ENCODE measurements at regions not wholly inside any gene's neighbourhood (a gene's known extent, or its start where the extent isn't known, plus 50 kb on each side); places are given as distances from the start of the nearest gene placed in this dataset.
"Not testable (repeated sequence)": the region's sequence is repeated elsewhere in the genome, so short reads cannot be mapped to it uniquely, and the experiment has no call there.

DNA sequence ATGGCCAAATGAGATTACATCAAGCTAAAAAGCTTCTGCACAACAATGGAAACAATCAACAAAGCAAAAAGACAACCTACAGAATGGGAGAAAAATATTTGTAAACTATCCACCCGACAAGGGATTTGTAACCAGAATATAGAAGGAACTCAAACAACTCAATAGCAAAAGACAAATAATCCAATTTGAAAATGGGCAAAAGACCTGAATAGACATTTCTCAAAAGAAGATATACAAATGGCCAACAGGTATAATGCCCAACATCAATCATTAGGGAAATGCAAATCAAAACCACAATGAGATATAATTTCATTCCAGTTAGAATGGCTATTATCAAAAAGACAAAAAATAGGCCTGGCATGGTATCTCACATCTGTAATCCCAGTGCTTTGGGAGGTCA is 140.0 kb downstream of the GLUL start:
- Histone ChIP-seq H3K4me1 (ENCODE audit: insufficient read depth, low read length) (no peaks in the 10 kb centered on the region), H3K27me3 (ENCODE audit: insufficient read depth, low read length) (no peaks in the 10 kb centered on the region), H4K20me1 (ENCODE audit: insufficient read depth, low read length) (no peaks in the 10 kb centered on the region), H3K79me2 (ENCODE audit: insufficient read depth, low read length) (no peaks in the 10 kb centered on the region), H3K27ac (ENCODE audit: low read depth, low read length) (no peak overlapping the region), H3K4me2 (ENCODE audit: insufficient read depth, low read length) (no peak overlapping the region), H3K9me3 (ENCODE audit: low read depth, low read length) (no peaks in the 10 kb centered on the region), H2AFZ (ENCODE audit: low read length) (no peak overlapping the region), H3K4me3 (ENCODE audit: insufficient read depth, low read length) (no peak overlapping the region), H3K36me3 (ENCODE audit: insufficient read depth, low read length) (no peaks in the 10 kb centered on the region)
- DNase-seq (ENCODE audit: insufficient read length, low spot score, missing footprints) = no peak
- TF ChIP-seq, protein P1, sequence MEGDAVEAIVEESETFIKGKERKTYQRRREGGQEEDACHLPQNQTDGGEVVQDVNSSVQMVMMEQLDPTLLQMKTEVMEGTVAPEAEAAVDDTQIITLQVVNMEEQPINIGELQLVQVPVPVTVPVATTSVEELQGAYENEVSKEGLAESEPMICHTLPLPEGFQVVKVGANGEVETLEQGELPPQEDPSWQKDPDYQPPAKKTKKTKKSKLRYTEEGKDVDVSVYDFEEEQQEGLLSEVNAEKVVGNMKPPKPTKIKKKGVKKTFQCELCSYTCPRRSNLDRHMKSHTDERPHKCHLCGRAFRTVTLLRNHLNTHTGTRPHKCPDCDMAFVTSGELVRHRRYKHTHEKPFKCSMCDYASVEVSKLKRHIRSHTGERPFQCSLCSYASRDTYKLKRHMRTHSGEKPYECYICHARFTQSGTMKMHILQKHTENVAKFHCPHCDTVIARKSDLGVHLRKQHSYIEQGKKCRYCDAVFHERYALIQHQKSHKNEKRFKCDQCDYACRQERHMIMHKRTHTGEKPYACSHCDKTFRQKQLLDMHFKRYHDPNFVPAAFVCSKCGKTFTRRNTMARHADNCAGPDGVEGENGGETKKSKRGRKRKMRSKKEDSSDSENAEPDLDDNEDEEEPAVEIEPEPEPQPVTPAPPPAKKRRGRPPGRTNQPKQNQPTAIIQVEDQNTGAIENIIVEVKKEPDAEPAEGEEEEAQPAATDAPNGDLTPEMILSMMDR (IDR thresholded peaks at IDR 0.05; ENCODE audit: extremely low read depth, low read depth, low read length) = no peak

DNA sequence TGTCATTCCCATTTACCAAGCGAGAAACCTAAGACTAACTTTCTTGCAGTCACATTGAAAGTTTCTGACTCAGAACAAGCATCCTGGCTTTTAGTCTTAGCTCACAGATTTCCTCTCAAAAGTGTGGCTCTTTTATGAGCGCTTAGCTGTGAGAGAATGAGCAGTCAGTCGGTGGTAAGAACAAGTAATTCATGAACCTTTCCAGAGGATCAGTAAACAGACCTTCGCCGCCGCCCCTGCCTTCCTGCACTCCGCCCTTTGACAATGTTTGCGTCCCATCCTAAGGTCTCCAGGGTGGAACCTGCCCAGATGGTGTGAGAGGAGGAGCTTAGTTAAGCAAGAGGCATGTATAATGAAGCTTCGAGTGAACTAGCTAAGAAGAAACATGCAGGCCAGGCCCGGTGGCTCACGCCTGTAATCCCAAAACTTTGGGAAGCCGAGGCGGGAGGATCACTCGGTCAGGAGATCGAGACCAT is 142.4 kb downstream of the GLUL start:
- no peak overlapping the region for H2AFZ ChIP-seq (ENCODE audit: low read length)
- no peak overlapping the region for H3K27ac ChIP-seq (ENCODE audit: low read depth, low read length)
- H3K4me1 ChIP-seq (ENCODE audit: insufficient read depth, low read length) = no peaks in the 10 kb centered on the region
- no peaks in the 10 kb centered on the region for H4K20me1 ChIP-seq (ENCODE audit: insufficient read depth, low read length)
- H3K9me3 ChIP-seq (ENCODE audit: low read depth, low read length) = no peaks in the 10 kb centered on the region
- H3K79me2 ChIP-seq (ENCODE audit: insufficient read depth, low read length) = no peaks in the 10 kb centered on the region
- DNase-seq (ENCODE audit: insufficient read length, low spot score, missing footprints) = no peak
- TF ChIP-seq, protein P1 (IDR thresholded peaks at IDR 0.05; ENCODE audit: extremely low read depth, low read depth, low read length) = no peak
- no peaks in the 10 kb centered on the region for H3K27me3 ChIP-seq (ENCODE audit: insufficient read depth, low read length)
- no peak overlapping the region for H3K4me3 ChIP-seq (ENCODE audit: insufficient read depth, low read length)
- no peak overlapping the region for H3K4me2 ChIP-seq (ENCODE audit: insufficient read depth, low read length)
- no peaks in the 10 kb centered on the region for H3K36me3 ChIP-seq (ENCODE audit: insufficient read depth, low read length)

DNA sequence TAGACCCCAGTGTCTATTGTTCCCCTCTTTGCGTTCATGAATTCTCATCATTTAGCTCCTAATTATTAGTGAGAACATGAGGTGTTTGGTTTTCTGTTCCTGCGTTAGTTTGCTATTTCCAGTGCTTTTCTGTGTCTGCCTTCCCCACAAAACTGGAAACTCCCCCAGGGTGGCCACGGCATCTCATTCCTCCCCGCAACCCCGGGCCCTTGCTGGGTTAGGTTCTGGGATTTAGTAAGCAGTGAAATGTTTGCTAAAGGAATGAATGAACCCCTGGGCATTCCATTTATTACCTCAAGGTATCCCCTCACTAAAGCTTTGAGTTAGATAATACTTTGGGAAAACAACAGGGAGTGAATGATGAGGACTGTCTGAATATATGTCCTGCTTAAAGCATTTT is 142.9 kb downstream of the GLUL start:
- Histone ChIP-seq H3K27ac (ENCODE audit: low read depth, low read length) (no peak overlapping the region), H3K9me3 (ENCODE audit: low read depth, low read length) (no peaks in the 10 kb centered on the region), H3K4me1 (ENCODE audit: insufficient read depth, low read length) (no peaks in the 10 kb centered on the region), H2AFZ (ENCODE audit: low read length) (no peak overlapping the region), H4K20me1 (ENCODE audit: insufficient read depth, low read length) (no peaks in the 10 kb centered on the region), H3K79me2 (ENCODE audit: insufficient read depth, low read length) (no peaks in the 10 kb centered on the region), H3K4me3 (ENCODE audit: insufficient read depth, low read length) (no peak overlapping the region), H3K27me3 (ENCODE audit: insufficient read depth, low read length) (no peaks in the 10 kb centered on the region), H3K4me2 (ENCODE audit: insufficient read depth, low read length) (no peak overlapping the region), H3K36me3 (ENCODE audit: insufficient read depth, low read length) (no peaks in the 10 kb centered on the region)
- TF ChIP-seq, protein P1 (IDR thresholded peaks at IDR 0.05; ENCODE audit: extremely low read depth, low read depth, low read length) = no peak
- DNase-seq (ENCODE audit: insufficient read length, low spot score, missing footprints) = no peak

DNA sequence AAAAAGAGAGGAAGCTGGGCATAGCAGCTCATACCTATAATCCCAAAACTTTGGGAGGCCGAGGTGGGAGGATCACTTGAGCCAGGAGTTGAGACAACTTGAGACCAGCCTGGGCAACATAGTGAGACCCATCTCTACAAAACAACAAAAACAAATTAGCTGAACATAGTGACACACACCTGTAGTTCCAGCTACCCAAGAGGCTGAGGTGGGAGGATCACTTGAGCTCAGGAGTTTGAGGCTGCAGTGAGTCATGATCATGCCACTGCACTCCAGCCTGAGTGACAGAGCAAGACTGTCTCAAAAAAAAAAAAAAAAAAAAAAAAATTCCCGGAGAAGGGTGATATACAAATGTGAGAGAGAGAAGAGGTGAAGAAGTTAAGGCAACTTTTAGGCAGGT is 143.8 kb downstream of the GLUL start:
- H3K27ac ChIP-seq (ENCODE audit: low read depth, low read length); H4K20me1 ChIP-seq (ENCODE audit: insufficient read depth, low read length); H3K79me2 ChIP-seq (ENCODE audit: insufficient read depth, low read length); H2AFZ ChIP-seq (ENCODE audit: low read length); H3K36me3 ChIP-seq (ENCODE audit: insufficient read depth, low read length); H3K4me3 ChIP-seq (ENCODE audit: insufficient read depth, low read length); H3K9me3 ChIP-seq (ENCODE audit: low read depth, low read length); H3K4me2 ChIP-seq (ENCODE audit: insufficient read depth, low read length); H3K4me1 ChIP-seq (ENCODE audit: insufficient read depth, low read length); DNase-seq (ENCODE audit: insufficient read length, low spot score, missing footprints); H3K27me3 ChIP-seq (ENCODE audit: insufficient read depth, low read length): not testable (repeated sequence)

All from osteoblast (primary cell).